ENCODE measurements at regions not wholly inside any gene's neighbourhood (a gene's known extent, or its start where the extent isn't known, plus 50 kb on each side); places are given as distances from the start of the nearest gene placed in this dataset.

GRCh38 chr4:66266035-66266434 is 595.7 kb upstream of the EPHA5 start:
- Histone ChIP-seq H3K27me3 (no peaks in the 10 kb centered on the region), H3K4me1 (no peaks in the 10 kb centered on the region), H3K36me3 (no peaks in the 10 kb centered on the region), H3K27ac (no peak overlapping the region), H3K4me3 (no peak overlapping the region), H3K9me3 (peaks cover 0 to 32% (median 2%) of the 10 kb centered on the region in 11 donors)
- WGBS, 2 donors, result 81 to 89% methylated on average over 5 of the region's 5 CpGs
- DNase-seq, result no peak
- intact Hi-C loops (cut with DNase I), result no loop called here
- ATAC-seq, result no peak
- no peak for TF ChIP-seq CTCF (IDR thresholded peaks at IDR 0.05)

GRCh38 chr4:66252291-66252690 is 582.0 kb upstream of the EPHA5 start:
- Histone ChIP-seq H3K27me3 (no peaks in the 10 kb centered on the region), H3K9me3 (peaks cover 0 to 27% (median 0%) of the 10 kb centered on the region in 11 donors), H3K4me1 (no peaks in the 10 kb centered on the region), H3K27ac (no peak overlapping the region), H3K36me3 (no peaks in the 10 kb centered on the region), H3K4me3 (no peak overlapping the region)
- DNase-seq (no peak), ATAC-seq (no peak)
- 84 to 85% methylated on average over 1 of the region's 1 CpG for WGBS, 2 donors
- TF ChIP-seq CTCF (IDR thresholded peaks at IDR 0.05), result no peak
- intact Hi-C loops (cut with DNase I), result no loop called here

- H3K27ac ChIP-seq, result no peak overlapping the region
- ATAC-seq, result no peak
- peaks cover 0 to 36% (median 0%) of the 10 kb centered on the region in 11 donors for H3K9me3 ChIP-seq
- WGBS, 2 donors, result 2 to 27% methylated on average over 1 of the region's 1 CpG
- no peaks in the 10 kb centered on the region for H3K36me3 ChIP-seq
- H3K4me3 ChIP-seq, result no peak overlapping the region
- H3K27me3 ChIP-seq, result no peaks in the 10 kb centered on the region
- intact Hi-C loops (cut with DNase I), result no loop called here
- H3K4me1 ChIP-seq, result no peaks in the 10 kb centered on the region
- no peak for TF ChIP-seq CTCF (IDR thresholded peaks at IDR 0.05)
- DNase-seq, result no peak
Measured at GRCh38 chr4:66246643-66247042, 576.4 kb upstream of the EPHA5 start.

- H3K4me3 ChIP-seq, result no peak overlapping the region
- H3K27me3 ChIP-seq, result no peaks in the 10 kb centered on the region
- TF ChIP-seq CTCF (IDR thresholded peaks at IDR 0.05), result no peak
- DNase-seq (no peak), ATAC-seq (no peak)
- 88 to 91% methylated on average over 4 of the region's 4 CpGs for WGBS, 2 donors
- H3K9me3 ChIP-seq, result no peaks in the 10 kb centered on the region
- intact Hi-C loops (cut with DNase I), result no loop called here
- no peaks in the 10 kb centered on the region for H3K36me3 ChIP-seq
- H3K27ac ChIP-seq, result no peak overlapping the region
- no peaks in the 10 kb centered on the region for H3K4me1 ChIP-seq
Measured at GRCh38 chr4:66235876-66236275, 565.6 kb upstream of the EPHA5 start.

- H3K9me3 ChIP-seq, result no peaks in the 10 kb centered on the region
- ATAC-seq (no peak), DNase-seq (no peak)
- H3K4me3 ChIP-seq, result no peak overlapping the region
- TF ChIP-seq CTCF (IDR thresholded peaks at IDR 0.05), result no peak
- H3K27ac ChIP-seq, result no peak overlapping the region
- 74 to 83% methylated on average over 2 of the region's 2 CpGs for WGBS, 2 donors
- no peaks in the 10 kb centered on the region for H3K27me3 ChIP-seq
- H3K4me1 ChIP-seq, result no peaks in the 10 kb centered on the region
- no peaks in the 10 kb centered on the region for H3K36me3 ChIP-seq
- intact Hi-C loops (cut with DNase I), result no loop called here
Measured at GRCh38 chr4:66229885-66230284, 559.6 kb upstream of the EPHA5 start.

All from heart right ventricle (tissue), 16 donors.